HFFc6 (cell line): ENCODE measurements at regions not wholly inside any gene's neighbourhood (a gene's known extent, or its start where the extent isn't known, plus 50 kb on each side); places are given as distances from the start of the nearest gene placed in this dataset.

Experiments
- DNase-seq: peaks from one replicate; pipeline ENCODE4 v3.0.0-alpha.2; 2018
- H3K27ac Mint-ChIP-seq: 2 replicates; pipeline ENCODE4 v1.8.0; 2020; ENCODE audit warnings: mild to moderate bottlenecking, mixed read lengths
- H3K27me3 Mint-ChIP-seq: 2 replicates; pipeline ENCODE4 v1.8.0; 2021; ENCODE audit warnings: mild to moderate bottlenecking, moderate library complexity, mixed read lengths; ENCODE audit not compliant: insufficient read depth
- H3K36me3 Mint-ChIP-seq: 2 replicates; pipeline ENCODE4 v1.8.0; 2021; ENCODE audit warnings: low read depth, mixed read lengths
- H3K4me1 Mint-ChIP-seq: 2 replicates; pipeline ENCODE4 v1.8.0; 2020; ENCODE audit warnings: low read depth, mixed read lengths
- H3K4me3 Mint-ChIP-seq: 2 replicates; pipeline ENCODE4 v1.8.0; 2020; ENCODE audit warnings: mild to moderate bottlenecking, moderate library complexity, mixed read lengths
- H3K9me3 Mint-ChIP-seq: 2 replicates; pipeline ENCODE4 v1.8.0; 2020; ENCODE audit warnings: mild to moderate bottlenecking, mixed read lengths
- TF ChIP-seq, protein P1 (sequence below): fragments of 200-600 bp; sonication (generic); IDR thresholded peaks from 2 replicates; pipeline ENCODE4 v1.5.0; 2021; ENCODE audit warnings: antibody characterized with exemption, mild to moderate bottlenecking

DNA sequence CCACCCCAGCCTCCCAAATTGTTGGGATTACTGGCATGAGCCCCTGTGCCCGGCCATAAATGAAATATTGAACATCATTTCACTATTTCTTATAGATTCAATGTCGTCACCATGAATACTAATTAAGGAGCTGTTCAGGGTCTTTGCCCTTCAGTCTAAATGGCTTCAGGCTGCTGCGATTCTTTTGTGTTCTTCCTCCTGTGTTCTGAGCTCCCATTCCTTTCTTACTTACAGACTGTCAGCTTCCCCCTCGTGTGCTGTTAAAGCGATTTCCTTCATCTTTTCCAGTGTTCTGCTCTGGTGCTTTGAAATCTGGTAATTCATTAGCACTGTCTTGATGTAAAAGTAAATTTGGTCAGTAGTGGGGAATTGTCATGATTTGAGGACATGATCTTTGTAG is 63.3 kb upstream of the PRDM1 start:
- H3K4me3 Mint-ChIP-seq: no peak overlapping the region
- TF ChIP-seq, protein P1, sequence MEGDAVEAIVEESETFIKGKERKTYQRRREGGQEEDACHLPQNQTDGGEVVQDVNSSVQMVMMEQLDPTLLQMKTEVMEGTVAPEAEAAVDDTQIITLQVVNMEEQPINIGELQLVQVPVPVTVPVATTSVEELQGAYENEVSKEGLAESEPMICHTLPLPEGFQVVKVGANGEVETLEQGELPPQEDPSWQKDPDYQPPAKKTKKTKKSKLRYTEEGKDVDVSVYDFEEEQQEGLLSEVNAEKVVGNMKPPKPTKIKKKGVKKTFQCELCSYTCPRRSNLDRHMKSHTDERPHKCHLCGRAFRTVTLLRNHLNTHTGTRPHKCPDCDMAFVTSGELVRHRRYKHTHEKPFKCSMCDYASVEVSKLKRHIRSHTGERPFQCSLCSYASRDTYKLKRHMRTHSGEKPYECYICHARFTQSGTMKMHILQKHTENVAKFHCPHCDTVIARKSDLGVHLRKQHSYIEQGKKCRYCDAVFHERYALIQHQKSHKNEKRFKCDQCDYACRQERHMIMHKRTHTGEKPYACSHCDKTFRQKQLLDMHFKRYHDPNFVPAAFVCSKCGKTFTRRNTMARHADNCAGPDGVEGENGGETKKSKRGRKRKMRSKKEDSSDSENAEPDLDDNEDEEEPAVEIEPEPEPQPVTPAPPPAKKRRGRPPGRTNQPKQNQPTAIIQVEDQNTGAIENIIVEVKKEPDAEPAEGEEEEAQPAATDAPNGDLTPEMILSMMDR: no peak
- DNase-seq: no peak
- no peaks in the 10 kb centered on the region for H3K9me3 Mint-ChIP-seq
- no peaks in the 10 kb centered on the region for H3K36me3 Mint-ChIP-seq
- H3K4me1 Mint-ChIP-seq: peaks cover 27% of the 10 kb centered on the region
- no peak overlapping the region for H3K27ac Mint-ChIP-seq
- no peaks in the 10 kb centered on the region for H3K27me3 Mint-ChIP-seq

DNA sequence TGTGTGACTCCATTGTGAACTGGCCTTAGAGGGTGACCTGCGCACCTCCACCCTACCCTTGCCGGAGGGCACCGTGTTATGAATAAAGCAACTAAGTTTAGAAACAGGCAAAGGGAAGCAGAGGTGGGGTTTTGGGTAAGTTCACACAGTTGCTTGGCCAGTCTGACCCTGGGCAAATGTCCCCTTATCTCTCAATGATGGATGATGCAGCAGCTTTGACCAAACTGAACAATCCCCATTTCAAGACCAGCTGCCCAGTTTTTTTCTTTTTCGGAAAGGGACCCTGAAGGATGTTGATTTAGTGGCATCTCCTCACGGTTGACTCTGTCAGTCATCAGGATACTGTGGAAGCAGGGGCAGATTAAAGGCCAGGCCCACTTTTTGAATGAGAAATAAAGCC is 68.7 kb upstream of the PRDM1 start:
- Mint-ChIP-seq H3K9me3 (no peaks in the 10 kb centered on the region), H3K27me3 (peaks cover 4% of the 10 kb centered on the region), H3K27ac (no peak overlapping the region), H3K4me1 (no peaks in the 10 kb centered on the region), H3K36me3 (no peaks in the 10 kb centered on the region), H3K4me3 (no peak overlapping the region)
- TF ChIP-seq, protein P1: no peak
- no peak for DNase-seq

DNA sequence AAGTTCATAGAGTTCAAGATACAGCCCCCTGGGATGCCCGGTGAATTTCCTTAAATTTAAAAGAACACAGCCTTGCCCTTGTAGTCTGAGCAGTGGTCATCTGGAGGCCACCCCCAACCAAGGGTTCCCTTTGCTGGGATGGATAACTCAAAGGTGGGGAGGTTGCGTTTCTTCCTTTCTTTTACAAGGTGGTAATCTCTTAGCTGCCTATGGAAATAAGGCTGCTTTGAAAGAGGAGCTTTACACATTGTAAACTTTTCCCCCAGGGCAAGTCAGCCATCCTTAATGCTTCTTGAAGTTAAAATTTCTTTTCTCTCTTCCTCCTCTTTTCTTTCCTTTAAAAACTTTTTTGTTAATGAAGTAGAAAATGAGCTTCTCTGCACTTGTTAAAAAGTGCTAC is 71.2 kb upstream of the PRDM1 start:
- no peaks in the 10 kb centered on the region for H3K4me1 Mint-ChIP-seq
- H3K36me3 Mint-ChIP-seq: no peaks in the 10 kb centered on the region
- H3K27me3 Mint-ChIP-seq: peaks cover 4% of the 10 kb centered on the region
- TF ChIP-seq, protein P1: no peak
- no peak for DNase-seq
- H3K9me3 Mint-ChIP-seq: no peaks in the 10 kb centered on the region
- no peak overlapping the region for H3K27ac Mint-ChIP-seq
- H3K4me3 Mint-ChIP-seq: no peak overlapping the region

DNA sequence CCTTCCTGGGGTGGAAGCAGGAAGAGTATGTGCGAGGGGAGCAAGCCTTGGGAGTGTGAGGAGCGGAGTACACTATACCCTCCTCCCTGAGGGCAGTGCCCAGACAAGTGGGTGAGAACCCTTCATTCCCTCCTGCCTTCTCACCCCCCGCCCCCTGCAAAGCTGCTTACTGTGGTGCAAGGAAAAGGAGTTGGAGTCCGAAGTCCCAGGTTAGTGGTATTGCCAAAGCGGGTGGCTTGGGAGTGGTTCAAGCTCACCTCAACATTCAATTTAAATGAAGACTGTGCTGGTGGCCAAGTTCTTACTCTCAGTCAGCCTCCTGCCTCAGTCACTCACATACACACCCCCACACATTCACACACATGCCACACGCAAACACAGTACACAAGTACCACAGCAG is 74.7 kb upstream of the PRDM1 start:
- Mint-ChIP-seq H3K36me3 (peaks cover 3% of the 10 kb centered on the region; the same call in 1 of the 2 replicates), H3K27ac (no peak overlapping the region), H3K9me3 (no peaks in the 10 kb centered on the region), H3K27me3 (peaks cover 4% of the 10 kb centered on the region), H3K4me3 (no peak overlapping the region), H3K4me1 (no peaks in the 10 kb centered on the region)
- TF ChIP-seq, protein P1: no peak
- no peak for DNase-seq

DNA sequence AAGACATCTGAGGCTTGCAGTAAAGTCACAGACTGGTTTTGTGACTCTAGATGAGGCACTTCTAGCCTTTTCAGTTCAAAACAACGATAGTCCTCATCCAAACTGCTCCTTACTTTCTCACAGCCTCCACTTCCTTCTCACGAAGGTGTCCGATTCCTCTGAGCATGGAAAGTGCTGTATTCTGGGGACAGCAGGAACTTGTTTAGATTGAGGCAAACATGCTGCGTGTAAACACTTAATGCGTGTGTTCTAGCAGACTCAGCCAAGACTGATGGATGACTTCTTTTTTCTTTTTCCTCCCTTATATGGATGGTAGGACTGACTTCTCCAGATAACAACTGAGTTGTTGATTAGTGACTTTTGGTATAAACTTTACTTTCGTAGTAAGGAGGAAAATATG is 80.2 kb upstream of the PRDM1 start:
- Mint-ChIP-seq H3K9me3 (no peaks in the 10 kb centered on the region), H3K4me1 (peaks cover 20% of the 10 kb centered on the region), H3K4me3 (no peak overlapping the region), H3K27me3 (no peaks in the 10 kb centered on the region), H3K27ac (no peak overlapping the region), H3K36me3 (peaks cover 3% of the 10 kb centered on the region; the same call in 1 of the 2 replicates)
- TF ChIP-seq, protein P1: no peak
- DNase-seq: no peak

DNA sequence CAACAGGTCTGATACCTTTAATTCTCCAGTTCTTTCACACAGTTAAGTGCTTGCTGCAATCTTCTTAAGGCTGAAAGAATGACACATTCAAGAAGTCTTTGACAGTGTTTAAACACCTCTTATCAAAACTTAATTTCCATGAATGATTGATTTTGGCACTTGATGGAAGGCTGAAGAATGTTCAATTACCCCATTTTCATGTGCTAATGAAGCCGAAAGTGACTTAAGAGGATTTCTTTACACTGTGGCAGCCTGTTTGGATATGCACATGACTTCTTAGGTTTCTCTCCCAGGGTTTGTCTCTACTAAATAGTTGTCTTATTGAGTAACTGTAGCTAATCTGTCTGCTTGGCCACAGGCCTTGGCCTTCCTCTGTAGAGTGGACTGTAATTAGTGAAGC is 81.1 kb upstream of the PRDM1 start:
- no peak for DNase-seq
- Mint-ChIP-seq H3K36me3 (peaks cover 3% of the 10 kb centered on the region; the same call in 1 of the 2 replicates), H3K27ac (no peak overlapping the region), H3K4me1 (peaks cover 23% of the 10 kb centered on the region), H3K27me3 (no peaks in the 10 kb centered on the region), H3K9me3 (no peaks in the 10 kb centered on the region), H3K4me3 (no peak overlapping the region)
- TF ChIP-seq, protein P1: no peak
